Esophagus squamous epithelium (tissue), 5 donors: ENCODE measurements at regions not wholly inside any gene's neighbourhood (a gene's known extent, or its start where the extent isn't known, plus 50 kb on each side); places are given as distances from the start of the nearest gene placed in this dataset.

Experiments
- DNase-seq: peaks from one replicate; lab custom pipeline; 2025; lab: John Stamatoyannopoulos, UW
- H3K27ac ChIP-seq, 4 donors: fragments of 200-600 bp; sonication (generic); one replicate each; pipeline ENCODE4 v1.5.1; 2016 to 2019; ENCODE audit warnings: mild to moderate bottlenecking in 1 of 4
- H3K27me3 ChIP-seq, 4 donors: fragments of 200-600 bp; sonication (generic); 1 replicate in 3 of 4; 2 replicates in 1 of 4; pipeline versions ENCODE4 v1.5.1 to v1.6.0; 2017 to 2021; ENCODE audit warnings: antibody characterized with exemption in 1 of 4
- H3K36me3 ChIP-seq, 3 donors: fragments of 200-600 bp; sonication (generic); one replicate each; pipeline ENCODE4 v1.5.1; 2016 to 2019
- H3K4me1 ChIP-seq, 3 donors: fragments of 200-600 bp; sonication (generic); one replicate each; pipeline ENCODE4 v1.5.1; 2017 to 2019
- H3K4me3 ChIP-seq, 4 donors: fragments of 200-600 bp; sonication (generic); 1 replicate in 3 of 4; 2 replicates in 1 of 4; pipeline ENCODE4 v1.5.1; 2016 to 2019; ENCODE audit warnings: mild to moderate bottlenecking in 2 of 4, moderate library complexity in 1 of 4
- H3K9me3 ChIP-seq, 3 donors: fragments of 200-600 bp; sonication (generic); one replicate each; pipeline ENCODE4 v1.5.1; 2016 to 2019
- POLR2A ChIP-seq, 4 donors: fragments of 450-650 bp; IDR thresholded peaks; one replicate each; pipeline ENCODE4 v1.6.1; 2017; ENCODE audit warnings: antibody characterized with exemption in 4 of 4, mild to moderate bottlenecking in 4 of 4, moderate library complexity in 3 of 4
- WGBS, 2 donors: methylation state at CpG; one replicate each; pipeline ENCODE4 v1.1.5; 2018; 5-methylcytosine and 5-hydroxymethylcytosine counted together
- intact Hi-C: fragments of 100-400 bp; cut with DNase I; formaldehyde crosslinking; loops from one replicate; pipeline ENCODE4 v1.15.0; 2022
- TF ChIP-seq, protein P1 (sequence below), 6 experiments: fragments of 450-650 bp in 4 of 6; fragments of 200-600 bp in 2 of 6; sonication (generic) in 2 of 6; IDR thresholded peaks; one replicate each; pipeline ENCODE4 v1.5.1; 2016 to 2019; ENCODE audit warnings: antibody characterized with exemption in 6 of 6, mild to moderate bottlenecking in 4 of 6, moderate library complexity in 4 of 6
- donor health status: DM: yes; HTN: yes; CAD: no.

DNA sequence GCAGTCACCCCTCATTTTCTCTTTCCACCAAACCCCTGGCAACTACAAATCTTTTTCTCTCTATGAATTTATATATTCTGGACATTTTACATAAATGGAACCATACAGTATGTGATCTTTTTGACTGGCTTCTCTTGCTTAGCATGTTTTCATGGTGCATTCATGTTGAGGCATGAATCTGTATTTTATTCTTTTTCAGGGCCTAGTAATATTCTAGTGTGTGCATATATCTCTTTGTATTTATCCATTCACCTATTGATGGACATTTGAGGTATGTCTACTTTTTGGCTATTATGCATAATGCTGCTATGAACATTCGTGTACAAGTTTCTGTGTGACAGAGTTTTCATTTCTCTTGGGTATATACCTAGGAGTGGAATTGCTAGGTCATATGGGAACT is 78.2 kb downstream of the HACD1 start:
- Histone ChIP-seq H3K36me3 (no peaks in the 10 kb centered on the region), H3K9me3 (no peaks in the 10 kb centered on the region), H3K27me3 (no peaks in the 10 kb centered on the region), H3K4me1 (no peaks in the 10 kb centered on the region), H3K4me3 (no peak overlapping the region), H3K27ac (no peak overlapping the region)
- DNase-seq, result no peak
- WGBS, 2 donors, result 89 to 92% methylated on average over 1 of the region's 1 CpG
- intact Hi-C loops, result no loop called here
- no peak for TF ChIP-seq POLR2A (IDR thresholded peaks at IDR 0.05)
- TF ChIP-seq, protein P1, sequence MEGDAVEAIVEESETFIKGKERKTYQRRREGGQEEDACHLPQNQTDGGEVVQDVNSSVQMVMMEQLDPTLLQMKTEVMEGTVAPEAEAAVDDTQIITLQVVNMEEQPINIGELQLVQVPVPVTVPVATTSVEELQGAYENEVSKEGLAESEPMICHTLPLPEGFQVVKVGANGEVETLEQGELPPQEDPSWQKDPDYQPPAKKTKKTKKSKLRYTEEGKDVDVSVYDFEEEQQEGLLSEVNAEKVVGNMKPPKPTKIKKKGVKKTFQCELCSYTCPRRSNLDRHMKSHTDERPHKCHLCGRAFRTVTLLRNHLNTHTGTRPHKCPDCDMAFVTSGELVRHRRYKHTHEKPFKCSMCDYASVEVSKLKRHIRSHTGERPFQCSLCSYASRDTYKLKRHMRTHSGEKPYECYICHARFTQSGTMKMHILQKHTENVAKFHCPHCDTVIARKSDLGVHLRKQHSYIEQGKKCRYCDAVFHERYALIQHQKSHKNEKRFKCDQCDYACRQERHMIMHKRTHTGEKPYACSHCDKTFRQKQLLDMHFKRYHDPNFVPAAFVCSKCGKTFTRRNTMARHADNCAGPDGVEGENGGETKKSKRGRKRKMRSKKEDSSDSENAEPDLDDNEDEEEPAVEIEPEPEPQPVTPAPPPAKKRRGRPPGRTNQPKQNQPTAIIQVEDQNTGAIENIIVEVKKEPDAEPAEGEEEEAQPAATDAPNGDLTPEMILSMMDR (IDR thresholded peaks at IDR 0.05), result no peak

DNA sequence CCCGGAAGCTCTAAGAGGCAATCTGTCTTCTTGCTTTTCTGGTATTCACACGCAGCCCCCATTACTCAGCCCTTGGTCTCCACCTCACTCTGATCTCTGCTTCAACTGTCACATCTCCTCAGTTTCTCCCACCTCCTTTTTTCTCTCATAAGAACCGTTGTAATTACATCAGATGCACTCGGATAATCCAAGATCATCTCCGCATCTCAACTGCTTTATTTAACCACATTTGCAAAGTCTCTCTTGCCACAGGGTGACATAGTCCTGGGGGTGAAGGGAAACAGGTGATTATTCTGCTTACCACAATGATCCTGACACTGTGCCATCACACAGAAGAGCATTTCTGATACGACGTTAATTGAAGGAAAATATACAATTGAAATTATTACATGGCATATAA is 79.9 kb downstream of the HACD1 start:
- no peak for DNase-seq
- Histone ChIP-seq H3K36me3 (no peaks in the 10 kb centered on the region), H3K4me3 (no peak overlapping the region), H3K4me1 (no peaks in the 10 kb centered on the region), H3K27ac (no peak overlapping the region), H3K9me3 (no peaks in the 10 kb centered on the region), H3K27me3 (no peaks in the 10 kb centered on the region)
- 71 to 79% methylated on average over 7 of the region's 7 CpGs for WGBS, 2 donors
- TF ChIP-seq POLR2A (IDR thresholded peaks at IDR 0.05), result no peak
- TF ChIP-seq, protein P1 (IDR thresholded peaks at IDR 0.05), result no peak
- intact Hi-C loops, result no loop called here

DNA sequence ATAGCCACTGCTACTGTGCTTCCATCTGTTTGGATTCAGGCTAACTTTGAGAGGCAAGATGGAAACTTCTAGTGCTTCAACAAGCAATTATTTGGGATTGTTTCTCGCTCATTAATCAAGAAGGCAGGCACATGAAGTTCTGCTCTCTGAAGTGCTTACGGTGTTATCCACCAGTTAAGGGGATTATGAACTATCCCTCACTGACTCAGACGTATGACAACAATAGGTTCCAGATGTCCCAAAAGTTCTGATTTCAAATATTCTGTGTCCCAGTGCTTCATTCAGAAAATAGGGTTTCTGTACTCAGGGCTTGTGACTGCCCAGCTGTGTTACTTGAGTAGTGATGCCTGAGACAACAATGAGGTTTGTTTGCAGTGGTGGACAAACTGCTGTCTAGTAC is 81.0 kb downstream of the HACD1 start:
- no peak overlapping the region for H3K4me3 ChIP-seq

DNA sequence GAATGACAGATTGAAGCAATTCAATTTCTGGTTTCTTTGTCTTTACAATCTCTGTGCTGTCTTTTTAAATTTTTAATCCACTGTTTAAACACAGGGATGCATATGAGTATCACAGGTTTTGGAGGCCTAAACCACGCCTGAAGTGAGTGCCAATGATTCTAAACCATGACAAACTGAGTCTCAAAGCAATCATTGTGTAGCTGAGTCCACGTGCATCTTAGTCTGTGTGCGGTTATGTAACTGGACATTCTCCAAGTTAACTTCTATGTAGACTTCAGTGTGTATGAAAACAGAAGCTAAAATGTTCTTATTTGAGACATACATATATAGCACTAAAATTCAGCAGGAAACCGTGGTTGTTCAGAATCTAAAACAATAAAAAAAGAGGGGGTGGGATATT is 79.3 kb upstream of the ST8SIA6 start:
- no peaks in the 10 kb centered on the region for H3K36me3 ChIP-seq
- TF ChIP-seq POLR2A (IDR thresholded peaks at IDR 0.05), result no peak
- TF ChIP-seq, protein P1 (IDR thresholded peaks at IDR 0.05), result no peak
- H3K27ac ChIP-seq, result no peak overlapping the region
- no peaks in the 10 kb centered on the region for H3K4me1 ChIP-seq
- 29 to 49% methylated on average over 4 of the region's 4 CpGs for WGBS, 2 donors
- no peak overlapping the region for H3K4me3 ChIP-seq
- no peaks in the 10 kb centered on the region for H3K27me3 ChIP-seq
- intact Hi-C loops, result no loop called here
- no peaks in the 10 kb centered on the region for H3K9me3 ChIP-seq
- DNase-seq, result no peak

More for the DNA sequence above, 81.0 kb downstream of the HACD1 start:
- no peaks in the 10 kb centered on the region for H3K4me1 ChIP-seq
- TF ChIP-seq, protein P1 (IDR thresholded peaks at IDR 0.05), result no peak
- no peak for TF ChIP-seq POLR2A (IDR thresholded peaks at IDR 0.05)
- no peaks in the 10 kb centered on the region for H3K27me3 ChIP-seq
- H3K27ac ChIP-seq, result no peak overlapping the region
- DNase-seq, result no peak
- WGBS, 2 donors, result 43 to 69% methylated on average over 3 of the region's 3 CpGs
- H3K9me3 ChIP-seq, result no peaks in the 10 kb centered on the region
- H3K36me3 ChIP-seq, result no peaks in the 10 kb centered on the region
- intact Hi-C loops, result no loop called here

DNA sequence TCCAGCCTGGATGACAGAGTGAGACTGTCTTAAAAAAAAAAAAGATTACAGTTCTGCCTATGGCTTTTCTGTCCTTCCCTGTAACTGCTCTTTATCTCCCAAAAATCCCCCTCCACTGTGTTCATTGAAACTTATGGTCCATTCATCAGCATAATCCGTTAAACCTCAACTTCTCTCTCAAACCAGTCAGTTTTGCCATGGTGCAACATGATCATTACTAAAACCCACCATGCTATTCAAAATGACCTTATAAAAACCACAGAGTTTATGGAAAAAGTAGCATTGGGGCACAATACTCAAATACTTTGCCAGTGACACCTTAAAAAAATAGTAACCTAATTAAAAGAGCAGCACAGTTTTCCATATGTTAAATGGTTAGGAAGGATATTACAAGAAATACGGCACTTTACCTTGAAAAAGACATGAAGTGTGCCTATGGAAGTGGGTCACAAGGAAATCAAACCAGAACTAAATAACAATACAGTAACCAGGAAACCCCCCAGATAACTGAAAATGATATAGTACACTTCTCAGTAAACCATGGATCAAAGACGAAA is 74.0 kb upstream of the ST8SIA6 start:
- intact Hi-C loops, result no loop called here
- no peak overlapping the region for H3K4me3 ChIP-seq
- H3K4me1 ChIP-seq, result no peaks in the 10 kb centered on the region
- no peaks in the 10 kb centered on the region for H3K27me3 ChIP-seq
- no peaks in the 10 kb centered on the region for H3K36me3 ChIP-seq
- WGBS, 2 donors, result 72 to 83% methylated on average over 3 of the region's 3 CpGs
- H3K9me3 ChIP-seq, result no peaks in the 10 kb centered on the region
- H3K27ac ChIP-seq, result no peak overlapping the region
- TF ChIP-seq POLR2A (IDR thresholded peaks at IDR 0.05), result no peak
- TF ChIP-seq, protein P1 (IDR thresholded peaks at IDR 0.05), result no peak
- no peak for DNase-seq
